ENCODE measurements at regions not wholly inside any gene's neighbourhood (a gene's known extent, or its start where the extent isn't known, plus 50 kb on each side); places are given as distances from the start of the nearest gene placed in this dataset.
A peak's percentile ranks its signal among the peaks of the same experiment; 100 is the strongest.

GRCh38 chr6:90397929-90398674 is 101.5 kb upstream of the BACH2 start:
- WGBS (ENCODE audit: insufficient coverage), result 50% methylated on average over 2 of the region's 5 CpGs
- CTCF ChIA-PET, result interaction anchor here (0.7 to 3.1 kb wide), 8 partner anchors 8 to 458 kb away, joined by 3 to 14 read pairs (median 4); no protein-coding TSS in a partner anchor
- Histone ChIP-seq H3K9me3 (ENCODE audit: control extremely low read depth in 1 of 5, control insufficient read depth in 4 of 5, insufficient read depth in 2 of 5, low read depth in 1 of 5, low read length in 4 of 5) (no peaks in the 10 kb centered on the region), H3K27ac (ENCODE audit: insufficient read depth in 1 of 2, low read depth in 1 of 2, low read length in 2 of 2, poor library complexity in 1 of 2, severe bottlenecking in 2 of 2) (peak overlapping the region; percentile 47 to 82), H3K36me3 (ENCODE audit: control insufficient read depth in 4 of 4, insufficient read depth in 4 of 4, low read length in 3 of 4) (no peaks in the 10 kb centered on the region), H3K4me3 (ENCODE audit: control insufficient read depth in 1 of 7, extremely low read depth in 1 of 7, insufficient read depth in 4 of 7, low read depth in 2 of 7, low read length in 6 of 7) (peak overlapping the region in 3 of 7 experiments; percentile 8 to 46 (median 15)), H3K4me1 (ENCODE audit: control extremely low read depth in 1 of 4, control insufficient read depth in 4 of 4, insufficient read depth in 4 of 4, low read length in 3 of 4) (peaks cover 3 to 39% (median 28%) of the 10 kb centered on the region in 4 experiments), H3K27me3 (replicated peaks in 2 of 5; ENCODE audit: control insufficient read depth in 4 of 5, insufficient read depth in 5 of 5, low read length in 4 of 5) (no peaks in the 10 kb centered on the region)
- peak; percentile 84 to 96 (median 94) for DNase-seq
- POLR2A ChIA-PET, result no interaction called here

GRCh38 chr6:90397047-90397446 is 100.4 kb upstream of the BACH2 start:
- no peaks in the 10 kb centered on the region for H3K9me3 ChIP-seq (ENCODE audit: control extremely low read depth in 1 of 5, control insufficient read depth in 4 of 5, insufficient read depth in 2 of 5, low read depth in 1 of 5, low read length in 4 of 5)
- no peak overlapping the region for H3K4me3 ChIP-seq (ENCODE audit: control insufficient read depth in 1 of 7, extremely low read depth in 1 of 7, insufficient read depth in 4 of 7, low read depth in 2 of 7, low read length in 6 of 7)
- 96% methylated on average over 4 of the region's 4 CpGs for WGBS (ENCODE audit: insufficient coverage)
- H3K4me1 ChIP-seq (ENCODE audit: control extremely low read depth in 1 of 4, control insufficient read depth in 4 of 4, insufficient read depth in 4 of 4, low read length in 3 of 4), result peaks cover 3 to 32% (median 22%) of the 10 kb centered on the region in 4 experiments
- no peaks in the 10 kb centered on the region for H3K36me3 ChIP-seq (ENCODE audit: control insufficient read depth in 4 of 4, insufficient read depth in 4 of 4, low read length in 3 of 4)
- H3K27ac ChIP-seq (ENCODE audit: insufficient read depth in 1 of 2, low read depth in 1 of 2, low read length in 2 of 2, poor library complexity in 1 of 2, severe bottlenecking in 2 of 2), result no peak overlapping the region
- ChIA-PET CTCF (interaction anchor here (0.7 to 3.1 kb wide), 7 partner anchors 9 to 457 kb away, joined by 3 to 14 read pairs (median 4); no protein-coding TSS in a partner anchor), POLR2A (no interaction called here)
- no peak for DNase-seq
- H3K27me3 ChIP-seq (replicated peaks in 2 of 5; ENCODE audit: control insufficient read depth in 4 of 5, insufficient read depth in 5 of 5, low read length in 4 of 5), result no peaks in the 10 kb centered on the region

GRCh38 chr6:90393232-90393884 is 96.7 kb upstream of the BACH2 start:
- no peaks in the 10 kb centered on the region for H3K36me3 ChIP-seq (ENCODE audit: control insufficient read depth in 4 of 4, insufficient read depth in 4 of 4, low read length in 3 of 4)
- no peaks in the 10 kb centered on the region for H3K9me3 ChIP-seq (ENCODE audit: control extremely low read depth in 1 of 5, control insufficient read depth in 4 of 5, insufficient read depth in 2 of 5, low read depth in 1 of 5, low read length in 4 of 5)
- POLR2A ChIA-PET, result no interaction called here
- CTCF ChIA-PET, result interaction anchor here (0.6 to 3.5 kb wide), 30 partner anchors 8 to 556 kb away, joined by 3 to 20 read pairs (median 3); no protein-coding TSS in a partner anchor
- no peaks in the 10 kb centered on the region for H3K27me3 ChIP-seq (replicated peaks in 2 of 5; ENCODE audit: control insufficient read depth in 4 of 5, insufficient read depth in 5 of 5, low read length in 4 of 5)
- WGBS (ENCODE audit: insufficient coverage), result 22% methylated on average over 6 of the region's 7 CpGs
- H3K4me3 ChIP-seq (ENCODE audit: control insufficient read depth in 1 of 7, extremely low read depth in 1 of 7, insufficient read depth in 4 of 7, low read depth in 2 of 7, low read length in 6 of 7), result no peak overlapping the region
- peaks cover 3 to 21% (median 16%) of the 10 kb centered on the region in 4 experiments for H3K4me1 ChIP-seq (ENCODE audit: control extremely low read depth in 1 of 4, control insufficient read depth in 4 of 4, insufficient read depth in 4 of 4, low read length in 3 of 4)
- no peak overlapping the region for H3K27ac ChIP-seq (ENCODE audit: insufficient read depth in 1 of 2, low read depth in 1 of 2, low read length in 2 of 2, poor library complexity in 1 of 2, severe bottlenecking in 2 of 2)
- DNase-seq, result peak; percentile 62 to 84 (median 76)

GRCh38 chr6:90390379-90390778 is 93.7 kb upstream of the BACH2 start:
- Histone ChIP-seq H3K4me1 (ENCODE audit: control extremely low read depth in 1 of 4, control insufficient read depth in 4 of 4, insufficient read depth in 4 of 4, low read length in 3 of 4) (peaks cover 3 to 14% (median 6%) of the 10 kb centered on the region in 4 experiments), H3K27me3 (replicated peaks in 2 of 5; ENCODE audit: control insufficient read depth in 4 of 5, insufficient read depth in 5 of 5, low read length in 4 of 5) (no peaks in the 10 kb centered on the region), H3K4me3 (ENCODE audit: control insufficient read depth in 1 of 7, extremely low read depth in 1 of 7, insufficient read depth in 4 of 7, low read depth in 2 of 7, low read length in 6 of 7) (no peak overlapping the region), H3K27ac (ENCODE audit: insufficient read depth in 1 of 2, low read depth in 1 of 2, low read length in 2 of 2, poor library complexity in 1 of 2, severe bottlenecking in 2 of 2) (no peak overlapping the region), H3K9me3 (ENCODE audit: control extremely low read depth in 1 of 5, control insufficient read depth in 4 of 5, insufficient read depth in 2 of 5, low read depth in 1 of 5, low read length in 4 of 5) (no peaks in the 10 kb centered on the region), H3K36me3 (ENCODE audit: control insufficient read depth in 4 of 4, insufficient read depth in 4 of 4, low read length in 3 of 4) (no peaks in the 10 kb centered on the region)
- ChIA-PET CTCF (interaction anchor here (0.7 to 3.5 kb wide), 3 partner anchors 8 to 450 kb away, joined by 3 to 12 read pairs (median 4); no protein-coding TSS in a partner anchor), POLR2A (no interaction called here)
- no peak for DNase-seq

GRCh38 chr6:90388395-90388794 is 91.8 kb upstream of the BACH2 start:
- ChIA-PET CTCF (interaction anchor here (1.5 to 3.4 kb wide), 3 partner anchors 9 to 448 kb away, joined by 3 to 13 read pairs (median 4); no protein-coding TSS in a partner anchor), POLR2A (no interaction called here)
- no CpG with 5 or more reads among the region's 5 CpGs for WGBS (ENCODE audit: insufficient coverage)
- DNase-seq, result no peak
- no peak overlapping the region for H3K4me3 ChIP-seq (ENCODE audit: control insufficient read depth in 1 of 7, extremely low read depth in 1 of 7, insufficient read depth in 4 of 7, low read depth in 2 of 7, low read length in 6 of 7)
- H3K27ac ChIP-seq (ENCODE audit: insufficient read depth in 1 of 2, low read depth in 1 of 2, low read length in 2 of 2, poor library complexity in 1 of 2, severe bottlenecking in 2 of 2), result no peak overlapping the region
- peaks cover 3 to 15% (median 8%) of the 10 kb centered on the region in 4 experiments for H3K4me1 ChIP-seq (ENCODE audit: control extremely low read depth in 1 of 4, control insufficient read depth in 4 of 4, insufficient read depth in 4 of 4, low read length in 3 of 4)
- no peaks in the 10 kb centered on the region for H3K36me3 ChIP-seq (ENCODE audit: control insufficient read depth in 4 of 4, insufficient read depth in 4 of 4, low read length in 3 of 4)
- H3K9me3 ChIP-seq (ENCODE audit: control extremely low read depth in 1 of 5, control insufficient read depth in 4 of 5, insufficient read depth in 2 of 5, low read depth in 1 of 5, low read length in 4 of 5), result no peaks in the 10 kb centered on the region
- H3K27me3 ChIP-seq (replicated peaks in 2 of 5; ENCODE audit: control insufficient read depth in 4 of 5, insufficient read depth in 5 of 5, low read length in 4 of 5), result no peaks in the 10 kb centered on the region

GRCh38 chr6:90387826-90388225 is 91.2 kb upstream of the BACH2 start:
- CTCF ChIA-PET, result interaction anchor here (1.5 to 3.4 kb wide), 3 partner anchors 10 to 447 kb away, joined by 3 to 13 read pairs (median 4); no protein-coding TSS in a partner anchor
- no peak overlapping the region for H3K4me3 ChIP-seq (ENCODE audit: control insufficient read depth in 1 of 7, extremely low read depth in 1 of 7, insufficient read depth in 4 of 7, low read depth in 2 of 7, low read length in 6 of 7)
- H3K9me3 ChIP-seq (ENCODE audit: control extremely low read depth in 1 of 5, control insufficient read depth in 4 of 5, insufficient read depth in 2 of 5, low read depth in 1 of 5, low read length in 4 of 5), result no peaks in the 10 kb centered on the region
- no peak overlapping the region for H3K27ac ChIP-seq (ENCODE audit: insufficient read depth in 1 of 2, low read depth in 1 of 2, low read length in 2 of 2, poor library complexity in 1 of 2, severe bottlenecking in 2 of 2)
- DNase-seq, result no peak
- no peaks in the 10 kb centered on the region for H3K36me3 ChIP-seq (ENCODE audit: control insufficient read depth in 4 of 4, insufficient read depth in 4 of 4, low read length in 3 of 4)
- peaks cover 3 to 17% (median 11%) of the 10 kb centered on the region in 4 experiments for H3K4me1 ChIP-seq (ENCODE audit: control extremely low read depth in 1 of 4, control insufficient read depth in 4 of 4, insufficient read depth in 4 of 4, low read length in 3 of 4)
- no peaks in the 10 kb centered on the region for H3K27me3 ChIP-seq (replicated peaks in 2 of 5; ENCODE audit: control insufficient read depth in 4 of 5, insufficient read depth in 5 of 5, low read length in 4 of 5)
- 86% methylated on average over 1 of the region's 1 CpG for WGBS (ENCODE audit: insufficient coverage)
- POLR2A ChIA-PET, result no interaction called here

- Histone ChIP-seq H3K36me3 (ENCODE audit: control insufficient read depth in 4 of 4, insufficient read depth in 4 of 4, low read length in 3 of 4) (no peaks in the 10 kb centered on the region), H3K27me3 (replicated peaks in 2 of 5; ENCODE audit: control insufficient read depth in 4 of 5, insufficient read depth in 5 of 5, low read length in 4 of 5) (no peaks in the 10 kb centered on the region), H3K4me3 (ENCODE audit: control insufficient read depth in 1 of 7, extremely low read depth in 1 of 7, insufficient read depth in 4 of 7, low read depth in 2 of 7, low read length in 6 of 7) (no peak overlapping the region), H3K4me1 (ENCODE audit: control extremely low read depth in 1 of 4, control insufficient read depth in 4 of 4, insufficient read depth in 4 of 4, low read length in 3 of 4) (peaks cover 7 to 21% (median 13%) of the 10 kb centered on the region in 4 experiments), H3K9me3 (ENCODE audit: control extremely low read depth in 1 of 5, control insufficient read depth in 4 of 5, insufficient read depth in 2 of 5, low read depth in 1 of 5, low read length in 4 of 5) (no peaks in the 10 kb centered on the region), H3K27ac (ENCODE audit: insufficient read depth in 1 of 2, low read depth in 1 of 2, low read length in 2 of 2, poor library complexity in 1 of 2, severe bottlenecking in 2 of 2) (no peak overlapping the region)
- ChIA-PET POLR2A (no interaction called here), CTCF (interaction anchor here (1.5 to 3.4 kb wide), 3 partner anchors 10 to 447 kb away, joined by 3 to 13 read pairs (median 4); no protein-coding TSS in a partner anchor)
- DNase-seq, result no peak
- 95% methylated on average over 4 of the region's 5 CpGs for WGBS (ENCODE audit: insufficient coverage)
These were observed 90.7 kb upstream of the BACH2 start for GRCh38 chr6:90387383-90387775.
